Gastrocnemius medialis (tissue), 4 donors: ENCODE measurements at regions not wholly inside any gene's neighbourhood (a gene's known extent, or its start where the extent isn't known, plus 50 kb on each side); places are given as distances from the start of the nearest gene placed in this dataset.

Experiments used
- CTCF ChIP-seq, 5 experiments: fragments of 450-650 bp in 3 of 5; fragments of 200-600 bp in 2 of 5; sonication (generic) in 2 of 5; IDR thresholded peaks in 4 of 5; conservative IDR thresholded peaks in 1 of 5; 1 replicate in 4 of 5; 2 replicates in 1 of 5; pipeline ENCODE4 v1.5.1; 2016 to 2019; ENCODE audit warnings: antibody characterized with exemption in 5 of 5, mild to moderate bottlenecking in 3 of 5, moderate library complexity in 3 of 5
- POLR2A ChIP-seq, 2 donors: fragments of 450-650 bp; IDR thresholded peaks; one replicate each; pipeline ENCODE4 v1.6.1; 2017; ENCODE audit warnings: antibody characterized with exemption in 2 of 2, mild to moderate bottlenecking in 2 of 2, moderate library complexity in 2 of 2

GRCh38 chr5:60336491-60336890 lies 363.5 kb downstream of the DEPDC1B start:
- TF ChIP-seq CTCF (IDR thresholded peaks at IDR 0.05 in 4 of 5, conservative IDR thresholded peaks at IDR 0.05 in 1 of 5) (no peak), POLR2A (IDR thresholded peaks at IDR 0.05) (no peak)
